H1 (cell line): ENCODE measurements at regions not wholly inside any gene's neighbourhood (a gene's known extent, or its start where the extent isn't known, plus 50 kb on each side); places are given as distances from the start of the nearest gene placed in this dataset.

Source experiments
- TCF12 ChIP-seq: IDR thresholded peaks from 2 replicates; pipeline ENCODE4 v1.6.1; 2011; ENCODE audit warnings: low read depth, mild to moderate bottlenecking, low read length
- TF ChIP-seq, protein P1 (sequence below): IDR thresholded peaks from 2 replicates; pipeline ENCODE4 v1.6.1; 2011; ENCODE audit warnings: low read length, improper control_type of control experiment

DNA sequence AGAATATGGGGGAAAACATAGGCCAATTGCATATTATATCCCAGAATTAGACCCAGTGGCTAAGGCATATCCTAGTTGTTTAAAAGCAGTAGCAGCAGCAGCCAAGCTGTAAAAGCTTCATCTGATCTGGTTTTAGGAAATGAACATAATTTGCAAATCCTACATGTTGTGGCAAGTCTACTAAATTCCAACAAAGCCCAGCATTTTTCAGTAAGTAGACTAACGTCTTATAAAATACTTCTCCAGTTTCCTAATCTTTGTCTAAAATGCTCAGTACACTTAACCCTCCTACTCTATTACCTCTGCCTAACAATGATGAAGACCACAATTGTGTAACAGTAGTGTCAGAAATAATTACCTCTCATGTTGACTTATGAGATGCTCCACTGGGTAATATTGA lies 70.9 kb upstream of the RERGL start:
- TF ChIP-seq TCF12 = no peak
- TF ChIP-seq, protein P1, sequence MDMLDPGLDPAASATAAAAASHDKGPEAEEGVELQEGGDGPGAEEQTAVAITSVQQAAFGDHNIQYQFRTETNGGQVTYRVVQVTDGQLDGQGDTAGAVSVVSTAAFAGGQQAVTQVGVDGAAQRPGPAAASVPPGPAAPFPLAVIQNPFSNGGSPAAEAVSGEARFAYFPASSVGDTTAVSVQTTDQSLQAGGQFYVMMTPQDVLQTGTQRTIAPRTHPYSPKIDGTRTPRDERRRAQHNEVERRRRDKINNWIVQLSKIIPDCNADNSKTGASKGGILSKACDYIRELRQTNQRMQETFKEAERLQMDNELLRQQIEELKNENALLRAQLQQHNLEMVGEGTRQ = no peak
